Heart right ventricle (tissue), 16 donors: ENCODE measurements at regions not wholly inside any gene's neighbourhood (a gene's known extent, or its start where the extent isn't known, plus 50 kb on each side); places are given as distances from the start of the nearest gene placed in this dataset.

Experiments
- ATAC-seq, 8 donors: fragments of 200-7000 bp; cut with Tn5 transposase; one replicate each; pipeline ENCODE4 v1.9.1; 2020; ENCODE audit warnings: mild to moderate bottlenecking in 8 of 8, moderate library complexity in 8 of 8, moderate number of reproducible peaks in 1 of 8
- DNase-seq, 2 donors: peaks; one replicate each; pipeline ENCODE4 v3.0.0-alpha.2; 2020
- H3K27ac ChIP-seq, 10 donors: fragments of 200-600 bp; sonication (generic) in 2 of 10; one replicate each; pipeline versions ENCODE4 v1.5.0 to v1.8.0; 2020 to 2022; ENCODE audit warnings: mild to moderate bottlenecking in 3 of 10
- H3K27me3 ChIP-seq, 7 donors: fragments of 200-600 bp; one replicate each; pipeline ENCODE4 v1.8.0; 2021 to 2022; ENCODE audit warnings: mild to moderate bottlenecking in 2 of 7
- H3K36me3 ChIP-seq, 9 donors: fragments of 200-600 bp; sonication (generic) in 1 of 9; one replicate each; pipeline versions ENCODE4 v1.5.0 to v1.8.0; 2020 to 2022; ENCODE audit warnings: mild to moderate bottlenecking in 2 of 9
- H3K4me1 ChIP-seq, 9 donors: fragments of 200-600 bp; sonication (generic) in 1 of 9; one replicate each; pipeline versions ENCODE4 v1.5.0 to v1.8.0; 2020 to 2022; ENCODE audit warnings: mild to moderate bottlenecking in 4 of 9
- H3K4me3 ChIP-seq, 10 donors: fragments of 200-600 bp; sonication (generic) in 2 of 10; one replicate each; pipeline versions ENCODE4 v1.5.0 to v1.8.0; 2020 to 2022; ENCODE audit warnings: mild to moderate bottlenecking in 7 of 10, moderate library complexity in 2 of 10
- H3K9me3 ChIP-seq, 11 donors: fragments of 200-600 bp in 10 of 11; sonication (generic) in 2 of 11; one replicate each; pipeline versions ENCODE4 v1.5.0 to v1.8.0; 2013 to 2022; ENCODE audit warnings: mild to moderate bottlenecking in 2 of 11, control low read depth in 1 of 11, moderate library complexity in 1 of 11
- WGBS, 2 donors: extraction: QIAGEN DNeasy Blood & Tissue Kit; methylation state at CpG; one replicate each; pipeline ENCODE4 v1.1.7; 2013; ENCODE audit warnings: inconsistent platforms in 1 of 2; 5-methylcytosine and 5-hydroxymethylcytosine counted together
- intact Hi-C, 10 donors: fragments of 100-400 bp; cut with DNase I; formaldehyde crosslinking; loops; one replicate each; pipeline versions ENCODE4 v1.11.1 to v1.14.2; 2022
- TF ChIP-seq, protein P1 (sequence below), 9 donors: fragments of 200-600 bp; sonication (generic) in 2 of 9; IDR thresholded peaks; one replicate each; pipeline versions ENCODE4 v1.5.0 to v1.8.0; 2021 to 2022; ENCODE audit warnings: antibody characterized with exemption in 9 of 9, mild to moderate bottlenecking in 5 of 9, moderate library complexity in 1 of 9
- donor health status: Arrhythmogenic right ventricular cardiomyopathy.
- donor health status: ischemic (EF 13 %, LVEDD 7.1; RV severe dilation, severe dysfunction).
- donor health status: healthy with polysubstance abuse.
- donor health status: DM: no; HTN: yes; CAD: no.
- donor health status: DM: no; HTN: no; CAD: no.
- donor health status: ischemic (EF 25% LVEDD 6.9; RV normal size, moderate dysfunction).
- donor health status: ischemic (EF 25% LVEDD 5.7; RV mildly dilated, moderate dysfunction).
- donor health status: healthy.
- donor health status: DM: yes; HTN: yes; CAD: no.
- donor health status: Ischemic cardiomyopathy.
- donor health status: ischemic (EF 35%, LVEDD 5.7; RV mildly dilated, moderate dysfunction).
- donor health status: nonischemic (EF 11% LVEDD 7.7; RV severe dilation, severe dysfunction).
- donor health status: DM: yes; HTN: yes; CAD: no.
- donor health status: PGD.
- donor health status: ischemic (EF 29% LVEDD 5.4; RV normal size, mild dysfunction).
- donor health status: nonischemic (EF 23%, LVEDD 6.1; RV moderate dilation, normal function).

DNA sequence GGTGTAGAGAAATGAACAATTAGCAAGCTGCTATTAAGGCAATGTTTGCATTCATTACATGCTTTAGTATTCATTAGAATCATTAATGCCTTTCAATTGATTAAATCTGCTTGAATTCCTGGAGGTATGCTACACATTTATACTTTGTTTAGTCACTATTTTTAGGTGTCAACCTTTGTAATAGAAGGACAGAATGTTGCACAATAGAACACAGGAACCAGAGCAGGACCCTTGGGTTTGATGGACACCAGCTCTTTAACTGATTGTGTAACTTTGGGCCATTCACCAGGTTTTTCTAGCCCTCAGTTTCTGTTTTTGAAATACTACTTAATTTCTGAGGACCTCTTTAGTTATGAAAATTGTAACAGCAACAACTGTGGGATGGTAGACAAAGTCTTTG lies 317.6 kb upstream of the UMPS start:
- peaks cover 0 to 12% (median 0%) of the 10 kb centered on the region in 9 donors for H3K4me1 ChIP-seq
- H3K4me3 ChIP-seq = no peak overlapping the region
- H3K27me3 ChIP-seq = no peaks in the 10 kb centered on the region
- intact Hi-C loops = no loop called here
- ATAC-seq (no peak), DNase-seq (no peak)
- TF ChIP-seq, protein P1, sequence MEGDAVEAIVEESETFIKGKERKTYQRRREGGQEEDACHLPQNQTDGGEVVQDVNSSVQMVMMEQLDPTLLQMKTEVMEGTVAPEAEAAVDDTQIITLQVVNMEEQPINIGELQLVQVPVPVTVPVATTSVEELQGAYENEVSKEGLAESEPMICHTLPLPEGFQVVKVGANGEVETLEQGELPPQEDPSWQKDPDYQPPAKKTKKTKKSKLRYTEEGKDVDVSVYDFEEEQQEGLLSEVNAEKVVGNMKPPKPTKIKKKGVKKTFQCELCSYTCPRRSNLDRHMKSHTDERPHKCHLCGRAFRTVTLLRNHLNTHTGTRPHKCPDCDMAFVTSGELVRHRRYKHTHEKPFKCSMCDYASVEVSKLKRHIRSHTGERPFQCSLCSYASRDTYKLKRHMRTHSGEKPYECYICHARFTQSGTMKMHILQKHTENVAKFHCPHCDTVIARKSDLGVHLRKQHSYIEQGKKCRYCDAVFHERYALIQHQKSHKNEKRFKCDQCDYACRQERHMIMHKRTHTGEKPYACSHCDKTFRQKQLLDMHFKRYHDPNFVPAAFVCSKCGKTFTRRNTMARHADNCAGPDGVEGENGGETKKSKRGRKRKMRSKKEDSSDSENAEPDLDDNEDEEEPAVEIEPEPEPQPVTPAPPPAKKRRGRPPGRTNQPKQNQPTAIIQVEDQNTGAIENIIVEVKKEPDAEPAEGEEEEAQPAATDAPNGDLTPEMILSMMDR (IDR thresholded peaks at IDR 0.05) = no peak
- peaks cover 0 to 61% (median 4%) of the 10 kb centered on the region in 9 donors for H3K36me3 ChIP-seq
- no peak overlapping the region for H3K27ac ChIP-seq
- no peaks in the 10 kb centered on the region for H3K9me3 ChIP-seq

DNA sequence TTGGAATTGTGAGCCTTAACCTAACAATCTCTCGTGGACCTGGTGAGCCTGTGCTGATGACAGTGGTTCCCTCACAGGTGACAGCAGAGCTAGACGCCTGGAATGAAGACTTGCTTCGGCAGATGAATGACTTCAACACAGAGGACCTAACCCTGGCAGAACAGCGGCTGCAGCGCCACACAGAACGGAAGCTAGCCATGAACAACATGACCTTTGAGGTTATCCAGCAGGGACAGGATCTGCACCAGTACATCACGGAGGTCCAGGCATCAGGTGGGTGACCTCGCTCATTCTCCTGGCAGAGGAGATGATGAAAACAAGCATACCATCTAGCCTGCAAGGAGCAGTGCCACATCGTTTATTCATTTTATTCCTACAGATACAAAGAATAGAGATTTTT lies 316.9 kb upstream of the UMPS start:
- H3K4me3 ChIP-seq = no peak overlapping the region
- peaks cover 0 to 68% (median 4%) of the 10 kb centered on the region in 9 donors for H3K36me3 ChIP-seq

GRCh38 chr3:124413989-124414598 lies 316.2 kb upstream of the UMPS start:
- Histone ChIP-seq H3K4me1 (peaks cover 0 to 10% (median 0%) of the 10 kb centered on the region in 9 donors), H3K9me3 (no peaks in the 10 kb centered on the region), H3K27ac (no peak overlapping the region), H3K36me3 (peaks cover 0 to 75% (median 4%) of the 10 kb centered on the region in 9 donors), H3K27me3 (no peaks in the 10 kb centered on the region), H3K4me3 (no peak overlapping the region)
- ATAC-seq (no peak), DNase-seq (no peak)
- 82% methylated on average over 7 of the region's 7 CpGs for WGBS, 2 donors
- intact Hi-C loops = no loop called here
- TF ChIP-seq, protein P1 (IDR thresholded peaks at IDR 0.05) = no peak

More for the DNA sequence above, 316.9 kb upstream of the UMPS start:
- ATAC-seq = no peak
- 94 to 96% methylated on average over 9 of the region's 9 CpGs for WGBS, 2 donors
- Histone ChIP-seq H3K4me1 (peaks cover 0 to 12% (median 0%) of the 10 kb centered on the region in 9 donors), H3K27ac (no peak overlapping the region), H3K9me3 (no peaks in the 10 kb centered on the region), H3K27me3 (no peaks in the 10 kb centered on the region)
- DNase-seq = no peak
- intact Hi-C loops = no loop called here
- TF ChIP-seq, protein P1 (IDR thresholded peaks at IDR 0.05) = no peak

GRCh38 chr3:124415446-124415960 lies 314.7 kb upstream of the UMPS start:
- intact Hi-C loops = no loop called here
- no peak overlapping the region for H3K27ac ChIP-seq
- H3K4me1 ChIP-seq = peaks cover 0 to 8% (median 0%) of the 10 kb centered on the region in 9 donors
- no peaks in the 10 kb centered on the region for H3K27me3 ChIP-seq
- H3K4me3 ChIP-seq = no peak overlapping the region
- TF ChIP-seq, protein P1 (IDR thresholded peaks at IDR 0.05) = no peak
- no peaks in the 10 kb centered on the region for H3K9me3 ChIP-seq
- H3K36me3 ChIP-seq = peaks cover 0 to 81% (median 4%) of the 10 kb centered on the region in 9 donors
- WGBS, 2 donors = 91 to 96% methylated on average over 3 of the region's 3 CpGs
- no peak for ATAC-seq
- no peak for DNase-seq
